Colonic mucosa (tissue), 4 donors: ENCODE measurements at regions not wholly inside any gene's neighbourhood (a gene's known extent, or its start where the extent isn't known, plus 50 kb on each side); places are given as distances from the start of the nearest gene placed in this dataset.

Source experiments
- DNase-seq: peaks from one replicate; pipeline ENCODE4 v3.0.0-alpha.2; 2020
- H3K27ac ChIP-seq: fragments of 200-600 bp; one replicate; pipeline ENCODE4 v1.8.0; 2021
- H3K27me3 ChIP-seq: fragments of 200-600 bp; one replicate; pipeline ENCODE4 v1.8.0; 2021
- H3K36me3 ChIP-seq: fragments of 200-600 bp; one replicate; pipeline ENCODE4 v1.8.0; 2021
- H3K4me1 ChIP-seq: fragments of 200-600 bp; one replicate; pipeline ENCODE4 v1.8.0; 2021; ENCODE audit warnings: mild to moderate bottlenecking
- H3K4me3 ChIP-seq: fragments of 200-600 bp; one replicate; pipeline ENCODE4 v1.8.0; 2021
- H3K9ac ChIP-seq, 2 donors: one replicate each; pipeline ENCODE4 v1.7.0; 2013; ENCODE audit warnings: control low read depth in 2 of 2, low read depth in 2 of 2, low read length in 2 of 2
- H3K9me3 ChIP-seq: fragments of 200-600 bp; one replicate; pipeline ENCODE4 v1.8.0; 2021
- CTCF ChIP-seq: fragments of 200-600 bp; IDR thresholded peaks from one replicate; pipeline ENCODE4 v1.8.0; 2022; ENCODE audit warnings: antibody characterized with exemption, mild to moderate bottlenecking
- intact Hi-C: fragments of 100-400 bp; cut with DNase I; formaldehyde crosslinking; loops from one replicate; pipeline ENCODE4 v1.14.1; 2022
- donor health status: healthy.
- donor health status: DM: no; HTN: no; CAD: no.
- donor health status: DM: no; HTN: no; CAD: no.

- Histone ChIP-seq H3K27ac (no peak overlapping the region), H3K9me3 (no peaks in the 10 kb centered on the region), H3K27me3 (no peaks in the 10 kb centered on the region), H3K36me3 (no peaks in the 10 kb centered on the region), H3K9ac (no peak overlapping the region), H3K4me3 (no peak overlapping the region), H3K4me1 (no peaks in the 10 kb centered on the region)
- DNase-seq: no peak
- no peak for TF ChIP-seq CTCF
- intact Hi-C loops: no loop called here
Observed at GRCh38 chr6:76810286-76810685, 653.0 kb downstream of the HTR1B start.

GRCh38 chr6:76803038-76803580 lies 660.2 kb downstream of the HTR1B start:
- no peaks in the 10 kb centered on the region for H3K9me3 ChIP-seq
- no peak overlapping the region for H3K27ac ChIP-seq
- intact Hi-C loops: no loop called here
- H3K9ac ChIP-seq: no peak overlapping the region
- no peak overlapping the region for H3K4me3 ChIP-seq
- no peak for TF ChIP-seq CTCF
- no peaks in the 10 kb centered on the region for H3K4me1 ChIP-seq
- no peak for DNase-seq
- H3K36me3 ChIP-seq: no peaks in the 10 kb centered on the region
- H3K27me3 ChIP-seq: no peaks in the 10 kb centered on the region

- DNase-seq: no peak
- Histone ChIP-seq H3K4me3 (no peak overlapping the region), H3K9ac (no peak overlapping the region), H3K27ac (no peak overlapping the region), H3K4me1 (no peaks in the 10 kb centered on the region), H3K27me3 (no peaks in the 10 kb centered on the region), H3K36me3 (no peaks in the 10 kb centered on the region), H3K9me3 (no peaks in the 10 kb centered on the region)
- intact Hi-C loops: no loop called here
- no peak for TF ChIP-seq CTCF
Observed at GRCh38 chr6:76792394-76792793, 670.9 kb downstream of the HTR1B start.

GRCh38 chr6:76790881-76791280 lies 672.4 kb downstream of the HTR1B start:
- Histone ChIP-seq H3K27ac (peak overlapping the region; percentile 72), H3K4me3 (no peak overlapping the region), H3K36me3 (no peaks in the 10 kb centered on the region), H3K27me3 (no peaks in the 10 kb centered on the region), H3K9me3 (no peaks in the 10 kb centered on the region), H3K9ac (no peak overlapping the region), H3K4me1 (no peaks in the 10 kb centered on the region)
- TF ChIP-seq CTCF: no peak
- intact Hi-C loops: no loop called here
- DNase-seq: no peak

GRCh38 chr6:76790045-76790796 lies 673.1 kb downstream of the HTR1B start:
- H3K27me3 ChIP-seq: no peaks in the 10 kb centered on the region
- no peak for TF ChIP-seq CTCF
- intact Hi-C loops: no loop called here
- H3K4me3 ChIP-seq: no peak overlapping the region
- no peaks in the 10 kb centered on the region for H3K36me3 ChIP-seq
- H3K9me3 ChIP-seq: no peaks in the 10 kb centered on the region
- peak overlapping the region; percentile 72 for H3K27ac ChIP-seq
- H3K4me1 ChIP-seq: no peaks in the 10 kb centered on the region
- H3K9ac ChIP-seq: peak overlapping the region in 1 of 2 donors; percentile 31
- DNase-seq: peak; percentile 32
